ENCODE measurements at regions not wholly inside any gene's neighbourhood (a gene's known extent, or its start where the extent isn't known, plus 50 kb on each side); places are given as distances from the start of the nearest gene placed in this dataset.

GRCh38 chr14:95432144-95433093 lies 84.0 kb downstream of the SYNE3 start:
- TF ChIP-seq REST (IDR thresholded peaks at IDR 0.05; ENCODE audit: insufficient read depth in 1 of 2, low read depth in 2 of 2, low read length in 2 of 2) (no peak), FOXP2 (optimal IDR thresholded peaks at IDR 0.05; ENCODE audit: borderline replicate concordance, extremely low read depth, extremely low read length, insufficient read depth) (no peak), TAF1 (IDR thresholded peaks at IDR 0.05; ENCODE audit: borderline replicate concordance, insufficient read depth, low read length) (no peak), POLR2AphosphoS5 (IDR thresholded peaks at IDR 0.05; ENCODE audit: low read depth, low read length) (no peak)

GRCh38 chr14:95431199-95432143 lies 85.0 kb downstream of the SYNE3 start:
- TF ChIP-seq POLR2AphosphoS5 (IDR thresholded peaks at IDR 0.05; ENCODE audit: low read depth, low read length) (no peak), TAF1 (IDR thresholded peaks at IDR 0.05; ENCODE audit: borderline replicate concordance, insufficient read depth, low read length) (no peak), REST (IDR thresholded peaks at IDR 0.05; ENCODE audit: insufficient read depth in 1 of 2, low read depth in 2 of 2, low read length in 2 of 2) (no peak), FOXP2 (optimal IDR thresholded peaks at IDR 0.05; ENCODE audit: borderline replicate concordance, extremely low read depth, extremely low read length, insufficient read depth) (no peak), SIN3A (IDR thresholded peaks at IDR 0.05; ENCODE audit: borderline replicate concordance, insufficient read depth, low read length) (no peak)

GRCh38 chr14:95428557-95428956 lies 87.9 kb downstream of the SYNE3 start:
- TF ChIP-seq REST (IDR thresholded peaks at IDR 0.05; ENCODE audit: insufficient read depth in 1 of 2, low read depth in 2 of 2, low read length in 2 of 2) (no peak), TAF1 (IDR thresholded peaks at IDR 0.05; ENCODE audit: borderline replicate concordance, insufficient read depth, low read length) (no peak), FOXP2 (optimal IDR thresholded peaks at IDR 0.05; ENCODE audit: borderline replicate concordance, extremely low read depth, extremely low read length, insufficient read depth) (no peak), SIN3A (IDR thresholded peaks at IDR 0.05; ENCODE audit: borderline replicate concordance, insufficient read depth, low read length) (no peak), POLR2AphosphoS5 (IDR thresholded peaks at IDR 0.05; ENCODE audit: low read depth, low read length) (no peak)

- TF ChIP-seq SIN3A (IDR thresholded peaks at IDR 0.05; ENCODE audit: borderline replicate concordance, insufficient read depth, low read length) (no peak), TAF1 (IDR thresholded peaks at IDR 0.05; ENCODE audit: borderline replicate concordance, insufficient read depth, low read length) (no peak), POLR2AphosphoS5 (IDR thresholded peaks at IDR 0.05; ENCODE audit: low read depth, low read length) (no peak), FOXP2 (optimal IDR thresholded peaks at IDR 0.05; ENCODE audit: borderline replicate concordance, extremely low read depth, extremely low read length, insufficient read depth) (no peak), REST (IDR thresholded peaks at IDR 0.05; ENCODE audit: insufficient read depth in 1 of 2, low read depth in 2 of 2, low read length in 2 of 2) (no peak)
These were observed 90.4 kb downstream of the SYNE3 start for GRCh38 chr14:95426116-95426475.
